ENCODE measurements at regions not wholly inside any gene's neighbourhood (a gene's known extent, or its start where the extent isn't known, plus 50 kb on each side); places are given as distances from the start of the nearest gene placed in this dataset.
"Not testable (repeated sequence)": the region's sequence is repeated elsewhere in the genome, so short reads cannot be mapped to it uniquely, and the experiment has no call there.

GRCh38 chr10:71084818-71085126, 127.6 kb upstream of the UNC5B start:
- Histone ChIP-seq H3K27me3 (no peaks in the 10 kb centered on the region), H3K36me3 (no peaks in the 10 kb centered on the region), H3K4me3 (no peak overlapping the region), H3K9me3 (no peaks in the 10 kb centered on the region), H3K4me1 (peaks cover 0 to 22% of the 10 kb centered on the region in 2 donors), H3K27ac (no peak overlapping the region)
- no peak for TF ChIP-seq CTCF (IDR thresholded peaks at IDR 0.05)
- DNase-seq (ENCODE audit: low spot score in 2 of 2) = peak in 1 of 2 donors; percentile 11
- intact Hi-C loops (cut with DNase I) = loop anchor here (5.0 kb wide), 1 partner anchor 58 kb away; no protein-coding TSS in a partner anchor

GRCh38 chr10:71085689-71086438, 126.5 kb upstream of the UNC5B start:
- DNase-seq (ENCODE audit: low spot score in 2 of 2) = peak in 1 of 2 donors; percentile 61

GRCh38 chr10:71086439-71087080, 125.8 kb upstream of the UNC5B start:
- no peak for TF ChIP-seq CTCF (IDR thresholded peaks at IDR 0.05)
- peak in 1 of 2 donors; percentile 34 for DNase-seq (ENCODE audit: low spot score in 2 of 2)
- no peak overlapping the region for H3K27ac ChIP-seq
- no peaks in the 10 kb centered on the region for H3K9me3 ChIP-seq
- no peak overlapping the region for H3K4me3 ChIP-seq
- H3K4me1 ChIP-seq = peaks cover 0 to 22% of the 10 kb centered on the region in 2 donors
- intact Hi-C loops (cut with DNase I) = loop anchor here (2.0 to 5.0 kb wide), 2 partner anchors 18 to 56 kb away; no protein-coding TSS in a partner anchor
- no peaks in the 10 kb centered on the region for H3K36me3 ChIP-seq
- H3K27me3 ChIP-seq = no peaks in the 10 kb centered on the region

More at GRCh38 chr10:71085689-71086438, 126.5 kb upstream of the UNC5B start:
- no peak for TF ChIP-seq CTCF (IDR thresholded peaks at IDR 0.05)
- Histone ChIP-seq H3K9me3 (no peaks in the 10 kb centered on the region), H3K27ac (peak overlapping the region in 1 of 2 donors; percentile 4), H3K4me1 (peaks cover 0 to 22% of the 10 kb centered on the region in 2 donors), H3K27me3 (no peaks in the 10 kb centered on the region), H3K4me3 (no peak overlapping the region), H3K36me3 (no peaks in the 10 kb centered on the region)
- intact Hi-C loops (cut with DNase I) = loop anchor here (2.0 to 5.0 kb wide), 2 partner anchors 17 to 56 kb away; no protein-coding TSS in a partner anchor

GRCh38 chr10:71087622-71088021, 124.7 kb upstream of the UNC5B start:
- H3K9me3 ChIP-seq = no peaks in the 10 kb centered on the region
- H3K27ac ChIP-seq = peak overlapping the region; percentile 35 to 75
- TF ChIP-seq CTCF (IDR thresholded peaks at IDR 0.05) = no peak
- H3K27me3 ChIP-seq = no peaks in the 10 kb centered on the region
- DNase-seq (ENCODE audit: low spot score in 2 of 2) = no peak
- H3K36me3 ChIP-seq = no peaks in the 10 kb centered on the region
- no peak overlapping the region for H3K4me3 ChIP-seq
- peaks cover 2 to 22% of the 10 kb centered on the region in 2 donors for H3K4me1 ChIP-seq
- intact Hi-C loops (cut with DNase I) = loop anchor here (2.0 to 5.0 kb wide), 2 partner anchors 19 to 55 kb away; no protein-coding TSS in a partner anchor

- Histone ChIP-seq H3K4me1 (peaks cover 6 to 22% of the 10 kb centered on the region in 2 donors), H3K9me3 (no peaks in the 10 kb centered on the region), H3K4me3 (no peak overlapping the region), H3K27me3 (no peaks in the 10 kb centered on the region), H3K27ac (peak overlapping the region; percentile 35 to 75), H3K36me3 (no peaks in the 10 kb centered on the region)
- TF ChIP-seq CTCF (IDR thresholded peaks at IDR 0.05) = no peak
- peak in 1 of 2 donors; percentile 72 for DNase-seq (ENCODE audit: low spot score in 2 of 2)
- intact Hi-C loops (cut with DNase I) = loop anchor here (5.0 kb wide), 1 partner anchor 54 kb away; no protein-coding TSS in a partner anchor
These were observed 124.3 kb upstream of the UNC5B start for GRCh38 chr10:71088054-71088453.

- H3K4me3 ChIP-seq, H3K36me3 ChIP-seq, H3K27me3 ChIP-seq, H3K9me3 ChIP-seq, H3K27ac ChIP-seq: not testable (repeated sequence)
- H3K4me1 ChIP-seq = peaks cover 6 to 22% of the 10 kb centered on the region in 2 donors
- intact Hi-C loops (cut with DNase I) = loop anchor here (5.0 kb wide), 1 partner anchor 54 kb away; no protein-coding TSS in a partner anchor
- peak in 1 of 2 donors; percentile 53 for DNase-seq (ENCODE audit: low spot score in 2 of 2)
These were observed 123.8 kb upstream of the UNC5B start for GRCh38 chr10:71088578-71088977.
